ENCODE measurements at regions not wholly inside any gene's neighbourhood (a gene's known extent, or its start where the extent isn't known, plus 50 kb on each side); places are given as distances from the start of the nearest gene placed in this dataset.

GRCh38 chr18:34647251-34647650 lies 62.8 kb upstream of the DTNA start:
- H3K27me3 ChIP-seq (replicated peaks in 2 of 5; ENCODE audit: control insufficient read depth in 4 of 5, insufficient read depth in 5 of 5, low read length in 4 of 5) = peaks cover 0 to 2% (median 0%) of the 10 kb centered on the region in 5 experiments
- WGBS (ENCODE audit: insufficient coverage) = 90% methylated on average over 3 of the region's 4 CpGs
- ChIA-PET POLR2A (no interaction called here), CTCF (interaction anchor here (1.5 kb wide), 1 partner anchor 28 kb away, joined by 3 read pairs; no protein-coding TSS in a partner anchor)
- H3K4me1 ChIP-seq (ENCODE audit: control extremely low read depth in 1 of 4, control insufficient read depth in 4 of 4, insufficient read depth in 4 of 4, low read length in 3 of 4) = peaks cover 0 to 20% (median 9%) of the 10 kb centered on the region in 4 experiments
- peak in 1 of 3 donors; percentile 23 for DNase-seq
- no peak overlapping the region for H3K4me3 ChIP-seq (ENCODE audit: control insufficient read depth in 1 of 7, extremely low read depth in 1 of 7, insufficient read depth in 4 of 7, low read depth in 2 of 7, low read length in 6 of 7)
- no peak overlapping the region for H3K27ac ChIP-seq (ENCODE audit: insufficient read depth in 1 of 2, low read depth in 1 of 2, low read length in 2 of 2, poor library complexity in 1 of 2, severe bottlenecking in 2 of 2)
- H3K36me3 ChIP-seq (ENCODE audit: control insufficient read depth in 4 of 4, insufficient read depth in 4 of 4, low read length in 3 of 4) = no peaks in the 10 kb centered on the region
- no peaks in the 10 kb centered on the region for H3K9me3 ChIP-seq (ENCODE audit: control extremely low read depth in 1 of 5, control insufficient read depth in 4 of 5, insufficient read depth in 2 of 5, low read depth in 1 of 5, low read length in 4 of 5)

DNA sequence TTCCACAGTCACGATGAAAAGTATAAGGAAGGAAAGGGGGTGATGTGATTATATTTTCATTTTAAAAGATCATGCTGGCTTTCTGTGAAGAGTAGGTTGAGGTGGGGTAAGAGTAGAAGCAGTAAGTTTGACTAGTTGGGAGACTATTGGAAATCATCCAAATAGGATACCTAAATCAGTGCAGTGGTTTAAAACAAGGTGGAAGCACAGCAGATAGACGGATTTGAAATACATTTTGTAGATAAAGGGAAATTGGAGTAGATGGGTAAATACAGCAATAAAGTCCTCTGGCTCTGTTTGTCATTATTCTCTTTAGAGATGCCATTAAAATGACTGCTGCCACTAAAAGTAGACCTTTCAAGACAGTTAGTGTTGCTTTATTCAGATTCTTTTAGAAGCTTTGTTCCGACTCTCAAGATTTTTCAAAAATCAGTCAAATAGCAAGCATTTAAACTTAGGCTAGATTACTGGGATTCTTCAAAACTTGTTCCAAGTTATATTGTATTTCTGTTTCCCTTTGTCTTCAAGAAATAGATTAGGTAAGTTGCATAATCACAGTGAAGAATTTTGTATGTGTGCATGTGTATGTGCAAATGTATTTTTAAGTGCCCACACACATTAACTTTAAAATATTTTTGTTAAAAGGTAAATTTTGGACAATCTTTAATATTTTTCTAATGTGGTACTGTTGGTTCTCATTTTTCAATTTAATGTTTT lies 61.7 kb upstream of the DTNA start:
- Histone ChIP-seq H3K9me3 (ENCODE audit: control extremely low read depth in 1 of 5, control insufficient read depth in 4 of 5, insufficient read depth in 2 of 5, low read depth in 1 of 5, low read length in 4 of 5) (no peaks in the 10 kb centered on the region), H3K4me3 (ENCODE audit: control insufficient read depth in 1 of 7, extremely low read depth in 1 of 7, insufficient read depth in 4 of 7, low read depth in 2 of 7, low read length in 6 of 7) (no peak overlapping the region), H3K27me3 (replicated peaks in 2 of 5; ENCODE audit: control insufficient read depth in 4 of 5, insufficient read depth in 5 of 5, low read length in 4 of 5) (peaks cover 0 to 2% (median 0%) of the 10 kb centered on the region in 5 experiments), H3K27ac (ENCODE audit: insufficient read depth in 1 of 2, low read depth in 1 of 2, low read length in 2 of 2, poor library complexity in 1 of 2, severe bottlenecking in 2 of 2) (no peak overlapping the region), H3K4me1 (ENCODE audit: control extremely low read depth in 1 of 4, control insufficient read depth in 4 of 4, insufficient read depth in 4 of 4, low read length in 3 of 4) (peaks cover 0 to 20% (median 9%) of the 10 kb centered on the region in 4 experiments), H3K36me3 (ENCODE audit: control insufficient read depth in 4 of 4, insufficient read depth in 4 of 4, low read length in 3 of 4) (no peaks in the 10 kb centered on the region)
- CTCF ChIA-PET = interaction anchor here (0.6 kb wide), 1 partner anchor 11 kb away, joined by 4 read pairs; no protein-coding TSS in a partner anchor
- POLR2A ChIA-PET = no interaction called here
- no peak for DNase-seq
- WGBS (ENCODE audit: insufficient coverage) = 90% methylated on average over 3 of the region's 3 CpGs

- Histone ChIP-seq H3K9me3 (ENCODE audit: control extremely low read depth in 1 of 5, control insufficient read depth in 4 of 5, insufficient read depth in 2 of 5, low read depth in 1 of 5, low read length in 4 of 5) (no peaks in the 10 kb centered on the region), H3K4me1 (ENCODE audit: control extremely low read depth in 1 of 4, control insufficient read depth in 4 of 4, insufficient read depth in 4 of 4, low read length in 3 of 4) (peaks cover 0 to 20% (median 9%) of the 10 kb centered on the region in 4 experiments), H3K27me3 (replicated peaks in 2 of 5; ENCODE audit: control insufficient read depth in 4 of 5, insufficient read depth in 5 of 5, low read length in 4 of 5) (peaks cover 0 to 2% (median 0%) of the 10 kb centered on the region in 5 experiments), H3K27ac (ENCODE audit: insufficient read depth in 1 of 2, low read depth in 1 of 2, low read length in 2 of 2, poor library complexity in 1 of 2, severe bottlenecking in 2 of 2) (no peak overlapping the region), H3K36me3 (ENCODE audit: control insufficient read depth in 4 of 4, insufficient read depth in 4 of 4, low read length in 3 of 4) (no peaks in the 10 kb centered on the region), H3K4me3 (ENCODE audit: control insufficient read depth in 1 of 7, extremely low read depth in 1 of 7, insufficient read depth in 4 of 7, low read depth in 2 of 7, low read length in 6 of 7) (no peak overlapping the region)
- ChIA-PET CTCF (interaction anchor here (0.6 kb wide), 1 partner anchor 10 kb away, joined by 4 read pairs; no protein-coding TSS in a partner anchor), POLR2A (no interaction called here)
- DNase-seq = peak in 1 of 3 donors; percentile 8
- WGBS (ENCODE audit: insufficient coverage) = 7% methylated on average over 4 of the region's 4 CpGs
These were observed 61.0 kb upstream of the DTNA start for GRCh38 chr18:34649080-34649479.

DNA sequence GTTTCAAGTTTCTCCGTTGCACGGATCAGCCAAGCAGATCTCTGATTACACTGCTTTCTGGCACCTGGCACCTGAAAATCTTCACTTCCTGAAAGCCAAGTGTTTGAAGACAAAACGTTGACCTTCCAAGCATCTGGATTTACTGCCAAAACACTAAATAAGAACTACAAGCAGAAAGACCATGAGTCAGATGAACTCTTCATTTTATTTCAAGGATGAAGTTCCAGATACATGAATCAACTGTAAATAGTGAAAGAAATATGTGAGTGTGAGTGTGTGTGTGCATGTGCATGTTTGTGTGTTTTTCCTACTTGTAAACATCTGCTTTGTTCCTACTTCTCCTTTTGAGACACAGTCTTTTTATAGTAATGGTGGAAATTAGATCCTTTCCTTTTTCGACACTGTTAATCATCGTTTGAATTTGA lies 60.0 kb upstream of the DTNA start:
- ChIA-PET POLR2A (no interaction called here), CTCF (no interaction called here)
- Histone ChIP-seq H3K9me3 (ENCODE audit: control extremely low read depth in 1 of 5, control insufficient read depth in 4 of 5, insufficient read depth in 2 of 5, low read depth in 1 of 5, low read length in 4 of 5) (no peaks in the 10 kb centered on the region), H3K27me3 (replicated peaks in 2 of 5; ENCODE audit: control insufficient read depth in 4 of 5, insufficient read depth in 5 of 5, low read length in 4 of 5) (peaks cover 0 to 2% (median 0%) of the 10 kb centered on the region in 5 experiments), H3K4me3 (ENCODE audit: control insufficient read depth in 1 of 7, extremely low read depth in 1 of 7, insufficient read depth in 4 of 7, low read depth in 2 of 7, low read length in 6 of 7) (no peak overlapping the region), H3K27ac (ENCODE audit: insufficient read depth in 1 of 2, low read depth in 1 of 2, low read length in 2 of 2, poor library complexity in 1 of 2, severe bottlenecking in 2 of 2) (no peak overlapping the region), H3K4me1 (ENCODE audit: control extremely low read depth in 1 of 4, control insufficient read depth in 4 of 4, insufficient read depth in 4 of 4, low read length in 3 of 4) (peaks cover 0 to 20% (median 9%) of the 10 kb centered on the region in 4 experiments), H3K36me3 (ENCODE audit: control insufficient read depth in 4 of 4, insufficient read depth in 4 of 4, low read length in 3 of 4) (no peaks in the 10 kb centered on the region)
- peak in 2 of 3 donors; percentile 43 to 59 for DNase-seq
- 80% methylated on average over 4 of the region's 5 CpGs for WGBS (ENCODE audit: insufficient coverage)

GRCh38 chr18:34651586-34652369 lies 58.3 kb upstream of the DTNA start:
- H3K4me3 ChIP-seq (ENCODE audit: control insufficient read depth in 1 of 7, extremely low read depth in 1 of 7, insufficient read depth in 4 of 7, low read depth in 2 of 7, low read length in 6 of 7) = no peak overlapping the region
- POLR2A ChIA-PET = no interaction called here
- no peaks in the 10 kb centered on the region for H3K9me3 ChIP-seq (ENCODE audit: control extremely low read depth in 1 of 5, control insufficient read depth in 4 of 5, insufficient read depth in 2 of 5, low read depth in 1 of 5, low read length in 4 of 5)
- H3K27ac ChIP-seq (ENCODE audit: insufficient read depth in 1 of 2, low read depth in 1 of 2, low read length in 2 of 2, poor library complexity in 1 of 2, severe bottlenecking in 2 of 2) = no peak overlapping the region
- peak; percentile 33 to 69 (median 59) for DNase-seq
- no peaks in the 10 kb centered on the region for H3K36me3 ChIP-seq (ENCODE audit: control insufficient read depth in 4 of 4, insufficient read depth in 4 of 4, low read length in 3 of 4)
- peaks cover 0 to 20% (median 9%) of the 10 kb centered on the region in 4 experiments for H3K4me1 ChIP-seq (ENCODE audit: control extremely low read depth in 1 of 4, control insufficient read depth in 4 of 4, insufficient read depth in 4 of 4, low read length in 3 of 4)
- WGBS (ENCODE audit: insufficient coverage) = 5% methylated on average over 4 of the region's 6 CpGs
- CTCF ChIA-PET = interaction anchor here (1.2 to 2.8 kb wide), 2 partner anchors 10 to 136 kb away, joined by 3 to 14 read pairs; no protein-coding TSS in a partner anchor
- H3K27me3 ChIP-seq (replicated peaks in 2 of 5; ENCODE audit: control insufficient read depth in 4 of 5, insufficient read depth in 5 of 5, low read length in 4 of 5) = peaks cover 0 to 2% (median 0%) of the 10 kb centered on the region in 5 experiments

DNA sequence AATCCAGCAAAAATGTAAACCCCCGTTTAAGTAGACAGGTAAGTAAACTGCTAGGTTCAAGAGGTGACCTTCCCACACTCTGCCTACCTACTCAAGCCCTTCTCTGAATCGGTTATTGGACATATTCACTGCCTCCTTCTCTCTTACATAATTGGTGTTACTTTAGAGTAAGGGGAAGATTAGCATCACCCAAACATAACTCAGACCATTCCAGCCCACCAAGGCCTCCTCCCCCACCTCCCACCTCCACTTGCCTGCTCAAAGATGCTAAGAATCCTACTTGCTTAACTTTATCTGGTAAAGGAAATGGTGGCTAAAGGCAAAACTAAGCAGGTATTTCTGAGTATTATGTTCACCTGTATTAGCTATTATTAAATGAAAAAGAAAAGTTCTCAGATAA lies 55.0 kb upstream of the DTNA start:
- H3K4me3 ChIP-seq (ENCODE audit: control insufficient read depth in 1 of 7, extremely low read depth in 1 of 7, insufficient read depth in 4 of 7, low read depth in 2 of 7, low read length in 6 of 7) = no peak overlapping the region
- POLR2A ChIA-PET = no interaction called here
- CTCF ChIA-PET = no interaction called here
- H3K27me3 ChIP-seq (replicated peaks in 2 of 5; ENCODE audit: control insufficient read depth in 4 of 5, insufficient read depth in 5 of 5, low read length in 4 of 5) = no peaks in the 10 kb centered on the region
- peaks cover 0 to 19% (median 11%) of the 10 kb centered on the region in 4 experiments for H3K4me1 ChIP-seq (ENCODE audit: control extremely low read depth in 1 of 4, control insufficient read depth in 4 of 4, insufficient read depth in 4 of 4, low read length in 3 of 4)
- WGBS (ENCODE audit: insufficient coverage) = no CpG with 5 or more reads among the region's 2 CpGs
- no peaks in the 10 kb centered on the region for H3K36me3 ChIP-seq (ENCODE audit: control insufficient read depth in 4 of 4, insufficient read depth in 4 of 4, low read length in 3 of 4)
- H3K9me3 ChIP-seq (ENCODE audit: control extremely low read depth in 1 of 5, control insufficient read depth in 4 of 5, insufficient read depth in 2 of 5, low read depth in 1 of 5, low read length in 4 of 5) = no peaks in the 10 kb centered on the region
- DNase-seq = no peak
- H3K27ac ChIP-seq (ENCODE audit: insufficient read depth in 1 of 2, low read depth in 1 of 2, low read length in 2 of 2, poor library complexity in 1 of 2, severe bottlenecking in 2 of 2) = no peak overlapping the region
